Transverse colon (tissue), 4 donors: ENCODE measurements at regions not wholly inside any gene's neighbourhood (a gene's known extent, or its start where the extent isn't known, plus 50 kb on each side); places are given as distances from the start of the nearest gene placed in this dataset.
"Not testable (repeated sequence)": the region's sequence is repeated elsewhere in the genome, so short reads cannot be mapped to it uniquely, and the experiment has no call there.

Experiments used
- DNase-seq: peaks from one replicate; pipeline ENCODE4 v3.0.0-alpha.2; 2019
- H3K27ac ChIP-seq, 4 donors: fragments of 200-600 bp; sonication (generic); 2 replicates each; pipeline ENCODE4 v1.5.1; 2016 to 2018; ENCODE audit warnings: inconsistent platforms in 4 of 4
- H3K27me3 ChIP-seq: fragments of 200-600 bp; sonication (generic); 2 replicates; pipeline ENCODE4 v1.5.1; 2017; ENCODE audit warnings: inconsistent platforms
- H3K36me3 ChIP-seq, 4 donors: fragments of 200-600 bp; sonication (generic); 2 replicates each; pipeline ENCODE4 v1.5.1; 2017 to 2019; ENCODE audit warnings: inconsistent platforms in 4 of 4
- H3K4me1 ChIP-seq, 4 donors: fragments of 200-600 bp; sonication (generic); 2 replicates each; pipeline ENCODE4 v1.5.1; 2017 to 2020; ENCODE audit warnings: inconsistent platforms in 4 of 4
- H3K4me3 ChIP-seq, 4 donors: fragments of 200-600 bp; sonication (generic); 1 replicate in 1 of 4; 2 replicates in 3 of 4; pipeline versions ENCODE4 v1.5.1 to v1.6.1; 2017 to 2019; ENCODE audit warnings: inconsistent platforms in 4 of 4
- H3K9me3 ChIP-seq, 2 donors: fragments of 200-600 bp; sonication (generic); 2 replicates each; pipeline ENCODE4 v1.5.1; 2017 to 2019; ENCODE audit warnings: inconsistent platforms in 2 of 2
- EP300 ChIP-seq: sonication (generic); formaldehyde crosslinking; IDR thresholded peaks from one replicate; pipeline ENCODE4 v1.6.1; 2017; ENCODE audit warnings: antibody characterized with exemption, low read depth
- POLR2A ChIP-seq: fragments of 450-650 bp; IDR thresholded peaks from one replicate; pipeline ENCODE4 v1.6.1; 2016; ENCODE audit warnings: antibody characterized with exemption, mild to moderate bottlenecking, moderate library complexity
- POLR2AphosphoS5 ChIP-seq, 3 donors: sonication (generic); formaldehyde crosslinking; IDR thresholded peaks; one replicate each; pipeline ENCODE4 v1.6.1; 2016; ENCODE audit warnings: antibody characterized with exemption in 3 of 3
- WGBS, 2 donors: methylation state at CpG; one replicate each; pipeline ENCODE4 v1.1.5; 2018; ENCODE audit warnings: low coverage in 1 of 2; 5-methylcytosine and 5-hydroxymethylcytosine counted together
- in situ Hi-C, 4 donors: fragments of 200-750 bp; cut with MboI; loops; one replicate each; pipeline versions ENCODE4 v1.15.0 to v1.15.1; 2017; ENCODE audit warnings: low sequenced_read_pairs in 3 of 4, low pct_ligation_motif_present in 1 of 4, low pct_unique_long_range_greater_than_20kb in 1 of 4
- intact Hi-C: fragments of 100-400 bp; cut with DNase I; formaldehyde crosslinking; loops from one replicate; pipeline ENCODE4 v1.15.1; 2023; ENCODE audit warnings: low total_unique reads
- TF ChIP-seq, protein P1 (sequence below), 5 experiments: fragments of 200-600 bp in 3 of 5; fragments of 450-650 bp in 2 of 5; sonication (generic) in 3 of 5; IDR thresholded peaks; 1 replicate in 2 of 5; 2 replicates in 3 of 5; pipeline ENCODE4 v1.5.1; 2016 to 2017; ENCODE audit warnings: antibody characterized with exemption in 5 of 5, inconsistent platforms in 3 of 5, mild to moderate bottlenecking in 2 of 5, moderate library complexity in 1 of 5

DNA sequence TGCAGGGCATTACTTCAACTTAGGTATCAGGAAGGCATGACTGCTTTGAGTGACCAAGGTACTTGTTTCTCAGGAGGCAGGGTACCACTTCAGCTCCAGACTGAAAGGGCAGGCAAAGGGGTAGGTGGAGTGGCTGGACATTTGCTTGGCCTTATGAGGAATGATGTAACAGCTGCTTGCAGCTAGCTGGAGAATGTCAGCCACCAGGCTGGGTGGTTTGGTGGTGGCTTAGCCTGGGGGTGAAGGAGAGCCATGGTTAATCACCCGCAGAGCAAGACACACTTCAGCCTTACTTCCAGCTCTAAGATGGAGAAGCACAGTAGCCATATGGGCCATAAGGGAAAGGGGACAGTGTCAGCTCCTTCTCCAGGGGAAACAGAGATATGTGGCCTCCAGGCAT is 146.1 kb downstream of the APIP start:
- Histone ChIP-seq H3K4me3 (no peak overlapping the region), H3K9me3 (no peaks in the 10 kb centered on the region), H3K36me3 (no peaks in the 10 kb centered on the region), H3K27ac (no peak overlapping the region), H3K4me1 (no peaks in the 10 kb centered on the region), H3K27me3 (no peaks in the 10 kb centered on the region)
- no peak for DNase-seq
- in situ Hi-C loops: no loop called here
- intact Hi-C loops: no loop called here
- TF ChIP-seq, protein P1, sequence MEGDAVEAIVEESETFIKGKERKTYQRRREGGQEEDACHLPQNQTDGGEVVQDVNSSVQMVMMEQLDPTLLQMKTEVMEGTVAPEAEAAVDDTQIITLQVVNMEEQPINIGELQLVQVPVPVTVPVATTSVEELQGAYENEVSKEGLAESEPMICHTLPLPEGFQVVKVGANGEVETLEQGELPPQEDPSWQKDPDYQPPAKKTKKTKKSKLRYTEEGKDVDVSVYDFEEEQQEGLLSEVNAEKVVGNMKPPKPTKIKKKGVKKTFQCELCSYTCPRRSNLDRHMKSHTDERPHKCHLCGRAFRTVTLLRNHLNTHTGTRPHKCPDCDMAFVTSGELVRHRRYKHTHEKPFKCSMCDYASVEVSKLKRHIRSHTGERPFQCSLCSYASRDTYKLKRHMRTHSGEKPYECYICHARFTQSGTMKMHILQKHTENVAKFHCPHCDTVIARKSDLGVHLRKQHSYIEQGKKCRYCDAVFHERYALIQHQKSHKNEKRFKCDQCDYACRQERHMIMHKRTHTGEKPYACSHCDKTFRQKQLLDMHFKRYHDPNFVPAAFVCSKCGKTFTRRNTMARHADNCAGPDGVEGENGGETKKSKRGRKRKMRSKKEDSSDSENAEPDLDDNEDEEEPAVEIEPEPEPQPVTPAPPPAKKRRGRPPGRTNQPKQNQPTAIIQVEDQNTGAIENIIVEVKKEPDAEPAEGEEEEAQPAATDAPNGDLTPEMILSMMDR (IDR thresholded peaks at IDR 0.05): no peak
- TF ChIP-seq POLR2A (no peak), POLR2AphosphoS5 (IDR thresholded peaks at IDR 0.05) (no peak), EP300 (no peak)
- 94% methylated on average over 1 of the region's 1 CpG; no CpG with 5 or more reads in 1 of the 2 donors for WGBS, 2 donors

DNA sequence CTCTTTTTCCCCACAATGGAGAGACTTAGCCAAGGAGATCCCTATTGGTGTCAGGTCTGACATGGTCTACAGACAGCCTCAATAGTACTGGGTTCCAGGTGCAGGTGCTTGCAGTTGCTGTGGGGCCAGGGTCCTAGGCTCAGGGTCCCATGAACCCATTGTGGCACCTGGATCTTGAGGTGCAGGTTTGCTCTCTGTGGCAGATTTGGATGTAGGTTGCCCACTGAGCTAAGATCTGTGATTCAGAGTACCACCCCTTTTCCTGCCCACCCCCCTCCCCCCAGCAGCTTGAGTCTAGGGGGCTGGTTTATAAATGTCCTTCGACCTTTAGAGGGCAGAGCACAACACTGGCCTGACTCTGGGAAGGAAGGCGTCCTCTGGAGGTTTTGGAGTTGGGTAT is 147.0 kb downstream of the APIP start:
- 72% methylated on average over 2 of the region's 2 CpGs; no CpG with 5 or more reads in 1 of the 2 donors for WGBS, 2 donors
- in situ Hi-C loops (no loop called here), intact Hi-C loops (no loop called here)
- no peaks in the 10 kb centered on the region for H3K36me3 ChIP-seq
- no peaks in the 10 kb centered on the region for H3K4me1 ChIP-seq
- no peaks in the 10 kb centered on the region for H3K27me3 ChIP-seq
- no peak for DNase-seq
- TF ChIP-seq, protein P1 (IDR thresholded peaks at IDR 0.05): no peak
- TF ChIP-seq POLR2A (no peak), EP300 (no peak), POLR2AphosphoS5 (IDR thresholded peaks at IDR 0.05) (no peak)
- H3K27ac ChIP-seq: no peak overlapping the region
- H3K4me3 ChIP-seq: no peak overlapping the region
- no peaks in the 10 kb centered on the region for H3K9me3 ChIP-seq

DNA sequence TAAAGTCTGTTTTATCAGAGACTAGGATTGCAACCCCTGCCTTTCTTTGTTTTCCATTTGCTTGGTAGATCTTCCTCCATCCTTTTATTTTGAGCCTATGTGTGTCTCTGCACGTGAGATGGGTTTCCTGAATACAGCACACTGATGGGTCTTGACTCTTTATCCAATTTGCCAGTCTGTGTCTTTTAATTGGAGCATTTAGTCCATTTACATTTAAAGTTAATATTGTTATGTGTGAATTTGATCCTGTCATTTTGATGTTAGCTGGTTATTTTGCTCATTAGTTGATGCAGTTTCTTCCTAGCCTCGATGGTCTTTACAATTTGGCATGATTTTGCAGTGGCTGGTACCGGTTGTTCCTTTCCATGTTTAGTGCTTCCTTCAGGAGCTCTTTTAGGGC is 141.7 kb downstream of the EHF start:
- H3K27ac ChIP-seq, intact Hi-C loops, H3K36me3 ChIP-seq, in situ Hi-C loops, H3K4me1 ChIP-seq, H3K27me3 ChIP-seq, DNase-seq, H3K4me3 ChIP-seq, H3K9me3 ChIP-seq: not testable (repeated sequence)
- WGBS, 2 donors: 80% methylated on average over 1 of the region's 3 CpGs; no CpG with 5 or more reads in 1 of the 2 donors

DNA sequence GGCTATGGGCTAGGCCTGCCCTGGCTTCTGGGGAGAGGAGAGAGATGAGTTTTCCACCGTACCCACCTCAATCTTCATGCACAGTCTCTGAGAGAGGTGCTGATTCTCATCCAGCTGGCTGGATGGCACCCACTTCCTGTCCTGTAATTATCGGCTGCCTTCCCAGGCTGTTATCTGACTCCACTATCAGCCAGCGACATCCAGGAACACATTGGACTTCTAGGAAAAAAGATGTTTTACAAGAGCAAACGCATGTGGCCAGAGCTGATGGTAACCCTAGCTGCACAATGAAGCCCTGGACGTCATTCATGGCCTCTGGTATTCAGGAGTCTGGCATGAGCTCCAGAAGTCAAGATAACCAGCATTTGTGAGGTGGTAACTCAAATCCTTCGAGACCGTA is 137.4 kb downstream of the EHF start:
- no peaks in the 10 kb centered on the region for H3K9me3 ChIP-seq
- WGBS, 2 donors: 69% methylated on average over 7 of the region's 7 CpGs; no CpG with 5 or more reads in 1 of the 2 donors

More for the DNA sequence above, 137.4 kb downstream of the EHF start:
- Histone ChIP-seq H3K4me3 (no peak overlapping the region), H3K36me3 (no peaks in the 10 kb centered on the region), H3K27me3 (no peaks in the 10 kb centered on the region), H3K4me1 (peaks cover 7 to 13% (median 11%) of the 10 kb centered on the region in 4 donors), H3K27ac (peak overlapping the region in 2 of 4 donors; percentile 70 to 86)
- no peak for DNase-seq
- intact Hi-C loops: no loop called here
- in situ Hi-C loops: no loop called here
- TF ChIP-seq POLR2A: no peak
- TF ChIP-seq, protein P1 (IDR thresholded peaks at IDR 0.05): no peak
- no peak for TF ChIP-seq EP300
- no peak for TF ChIP-seq POLR2AphosphoS5 (IDR thresholded peaks at IDR 0.05)
